OCI-M1 (cell line): ENCODE measurements at regions not wholly inside any gene's neighbourhood (a gene's known extent, or its start where the extent isn't known, plus 50 kb on each side); places are given as distances from the start of the nearest gene placed in this dataset.
"Not testable (repeated sequence)": the region's sequence is repeated elsewhere in the genome, so short reads cannot be mapped to it uniquely, and the experiment has no call there.

Source experiments
- DNase-seq: peaks from one replicate; lab custom pipeline; 2025; lab: John Stamatoyannopoulos, UW

GRCh38 chr17:83204230-83204725 lies 124.9 kb downstream of the METRNL start:
- DNase-seq = no peak

- DNase-seq = not testable (repeated sequence)
These were observed 125.5 kb downstream of the METRNL start for GRCh38 chr17:83204736-83205386.

GRCh38 chr17:83205387-83206035 lies 126.1 kb downstream of the METRNL start:
- DNase-seq = peak; percentile 67

GRCh38 chr17:83206036-83206394 lies 126.6 kb downstream of the METRNL start:
- not testable (repeated sequence) for DNase-seq

GRCh38 chr17:83206819-83207588 lies 127.6 kb downstream of the METRNL start:
- not testable (repeated sequence) for DNase-seq

- not testable (repeated sequence) for DNase-seq
These were observed 167.6 kb downstream of the METRNL start for GRCh38 chr17:83247001-83247400.
